ENCODE measurements at regions not wholly inside any gene's neighbourhood (a gene's known extent, or its start where the extent isn't known, plus 50 kb on each side); places are given as distances from the start of the nearest gene placed in this dataset.

GRCh38 chr1:185581020-185581419 lies 153.2 kb upstream of the HMCN1 start:
- no peak for DNase-seq (ENCODE audit: low read depth in 2 of 2)

DNA sequence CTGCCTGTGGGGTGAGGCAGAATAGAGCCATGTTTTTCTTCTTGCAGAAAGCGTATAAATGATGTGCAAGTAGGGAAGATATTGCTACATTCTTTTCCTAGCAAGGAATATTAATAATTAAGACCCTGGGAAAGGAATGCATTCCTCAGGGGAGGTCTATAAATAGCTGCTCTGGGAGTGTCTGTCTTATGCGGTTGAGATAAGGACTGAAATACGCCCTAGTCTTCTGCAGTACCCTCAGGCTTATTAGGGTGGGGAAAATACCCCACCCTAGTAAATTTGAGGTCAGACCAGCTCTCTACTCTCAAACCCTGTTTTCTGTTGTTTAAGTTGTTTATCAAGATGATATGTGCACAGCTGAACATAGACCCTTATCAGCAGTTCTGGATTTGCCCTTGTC lies 155.9 kb upstream of the HMCN1 start:
- DNase-seq (ENCODE audit: low read depth in 2 of 2), result no peak

- no peak for DNase-seq (ENCODE audit: low read depth in 2 of 2)
These were observed 159.9 kb upstream of the HMCN1 start for GRCh38 chr1:185574139-185574875.

GRCh38 chr1:185573677-185574076 lies 160.5 kb upstream of the HMCN1 start:
- DNase-seq (ENCODE audit: low read depth in 2 of 2), result no peak

DNA sequence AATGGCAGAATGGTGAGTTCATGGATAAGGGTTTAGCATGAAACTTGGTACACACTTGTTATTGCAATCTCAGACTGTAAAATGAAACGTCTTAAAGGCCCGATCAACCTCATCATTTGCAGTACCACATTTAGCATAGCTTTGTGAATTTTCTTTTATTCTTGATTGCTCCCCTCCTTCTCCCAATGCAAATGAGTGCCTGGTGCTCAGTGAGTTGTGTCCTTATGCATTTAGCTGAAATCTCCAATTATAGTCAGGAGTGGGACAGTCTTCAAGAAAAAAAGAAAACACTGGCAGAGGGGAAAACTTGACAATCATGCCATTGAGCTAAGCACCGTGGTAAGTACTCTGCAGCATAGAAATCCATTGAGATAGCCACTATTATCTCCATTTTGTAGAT lies 161.0 kb upstream of the HMCN1 start:
- no peak for DNase-seq (ENCODE audit: low read depth in 2 of 2)

GRCh38 chr1:185570962-185571361 lies 163.2 kb upstream of the HMCN1 start:
- DNase-seq (ENCODE audit: low read depth in 2 of 2), result no peak

GRCh38 chr1:185568155-185569123 lies 165.8 kb upstream of the HMCN1 start:
- DNase-seq (ENCODE audit: low read depth in 2 of 2), result no peak

DNA sequence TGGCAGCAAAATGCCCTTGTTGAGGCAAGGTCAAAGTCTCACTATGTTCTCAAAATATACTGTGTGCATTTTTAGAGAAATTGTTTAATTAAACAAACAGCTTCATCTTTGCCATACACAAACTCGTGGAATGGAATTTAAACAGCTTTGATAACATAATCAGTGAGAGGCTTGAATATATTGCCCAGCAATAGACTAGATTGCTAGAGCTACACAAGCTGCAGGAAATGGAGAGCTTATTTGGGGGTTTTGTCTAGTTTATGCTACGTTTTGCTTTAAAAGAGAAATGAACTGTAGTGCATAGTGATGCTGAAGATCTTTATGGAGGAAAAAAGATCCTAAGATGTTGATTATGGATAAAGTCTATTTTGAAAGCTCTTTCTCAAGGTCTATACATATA lies 166.8 kb upstream of the HMCN1 start:
- no peak for DNase-seq (ENCODE audit: low read depth in 2 of 2)

- DNase-seq (ENCODE audit: low read depth in 2 of 2), result no peak
These were observed 167.2 kb upstream of the HMCN1 start for GRCh38 chr1:185566995-185567394.

- DNase-seq (ENCODE audit: low read depth in 2 of 2), result no peak
These were observed 168.9 kb upstream of the HMCN1 start for GRCh38 chr1:185565302-185565701.

DNA sequence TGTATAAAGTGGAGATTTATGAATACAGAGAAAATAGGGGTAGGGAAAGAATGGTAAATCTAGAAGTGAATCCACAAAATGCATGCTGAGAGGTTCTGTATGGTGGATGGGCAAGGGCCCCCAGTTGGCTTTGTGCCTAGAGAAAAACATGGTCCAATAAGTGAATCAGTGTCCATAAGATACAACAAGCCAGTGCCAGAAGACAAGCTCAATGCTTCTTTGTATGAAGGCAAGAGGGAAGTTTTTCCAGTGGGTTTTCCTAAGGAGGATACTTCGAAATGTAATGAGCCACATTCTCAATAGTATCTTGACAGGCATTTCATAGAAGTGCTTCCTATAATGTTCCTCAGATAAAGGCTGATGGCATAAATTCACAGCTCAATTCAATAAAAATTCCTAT lies 169.4 kb upstream of the HMCN1 start:
- DNase-seq (ENCODE audit: low read depth in 2 of 2), result no peak

GRCh38 chr1:185562461-185563359 lies 171.5 kb upstream of the HMCN1 start:
- DNase-seq (ENCODE audit: low read depth in 2 of 2), result no peak

- DNase-seq (ENCODE audit: low read depth in 2 of 2), result no peak
These were observed 172.6 kb upstream of the HMCN1 start for GRCh38 chr1:185561629-185562028.

DNA sequence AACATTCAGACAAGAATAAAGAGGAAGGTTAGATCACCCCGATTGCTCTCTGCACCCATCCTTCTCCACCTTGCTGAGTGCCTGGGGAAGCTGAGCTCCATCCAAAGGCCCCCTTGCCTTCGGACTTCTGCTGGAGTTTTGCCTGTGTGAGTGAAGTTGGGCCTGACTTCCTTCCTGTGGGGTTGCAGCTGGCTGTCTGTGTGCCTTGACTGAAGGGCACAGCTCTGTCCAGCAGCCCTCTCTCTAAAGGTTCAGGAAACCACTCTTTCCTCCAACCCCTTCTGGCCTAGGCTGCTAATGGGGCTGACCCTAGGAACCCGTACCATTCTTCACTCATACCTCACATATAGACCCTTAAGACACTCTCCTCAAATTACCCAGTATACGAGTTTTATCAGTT lies 173.4 kb upstream of the HMCN1 start:
- DNase-seq (ENCODE audit: low read depth in 2 of 2), result no peak

GRCh38 chr1:185559684-185560331 lies 174.4 kb upstream of the HMCN1 start:
- DNase-seq (ENCODE audit: low read depth in 2 of 2), result no peak

GRCh38 chr1:185559151-185559550 lies 175.0 kb upstream of the HMCN1 start:
- DNase-seq (ENCODE audit: low read depth in 2 of 2), result no peak

DNA sequence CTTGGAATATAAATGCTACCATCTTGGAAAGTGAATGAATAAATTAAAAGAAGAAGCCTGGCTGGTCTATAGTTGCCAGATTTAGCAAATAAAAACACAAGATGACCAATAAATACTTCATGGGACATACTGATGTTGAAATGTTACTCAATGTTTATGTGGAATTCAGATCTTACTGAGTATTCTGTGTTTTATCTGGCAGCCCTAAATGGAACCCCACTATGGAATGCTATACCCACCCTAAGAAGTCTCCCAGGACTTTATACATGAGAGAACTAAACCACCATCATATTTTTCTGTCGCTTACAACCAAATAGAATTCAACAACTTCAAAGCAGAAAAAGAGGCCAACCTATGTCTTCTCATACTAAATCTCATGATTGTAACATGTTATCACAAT lies 177.6 kb upstream of the HMCN1 start:
- DNase-seq (ENCODE audit: low read depth in 2 of 2), result no peak

GRCh38 chr1:185555743-185556142 lies 178.4 kb upstream of the HMCN1 start:
- DNase-seq (ENCODE audit: low read depth in 2 of 2), result no peak

DNA sequence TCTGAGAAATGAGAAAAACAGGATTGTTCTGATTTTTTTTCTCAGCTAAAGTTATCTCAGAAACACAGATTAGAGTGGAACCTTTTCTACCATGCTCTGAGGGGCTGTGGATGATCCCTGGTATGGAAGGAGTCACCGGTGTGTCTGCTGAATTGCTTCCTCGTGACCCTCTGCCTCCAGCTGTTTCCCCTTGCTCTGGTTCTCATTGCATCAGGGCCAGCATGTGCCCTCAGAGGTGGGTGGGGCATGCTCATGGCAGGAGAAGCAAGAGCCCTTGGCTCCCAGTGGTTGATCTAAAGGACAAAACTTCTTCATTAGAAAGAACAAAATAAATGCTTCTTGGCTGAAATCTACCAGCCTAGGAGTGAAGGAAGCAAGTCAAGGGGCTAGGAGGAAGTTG lies 183.2 kb upstream of the HMCN1 start:
- no peak for DNase-seq (ENCODE audit: low read depth in 2 of 2)

- DNase-seq (ENCODE audit: low read depth in 2 of 2), result no peak
These were observed 184.3 kb upstream of the HMCN1 start for GRCh38 chr1:185549906-185550305.

DNA sequence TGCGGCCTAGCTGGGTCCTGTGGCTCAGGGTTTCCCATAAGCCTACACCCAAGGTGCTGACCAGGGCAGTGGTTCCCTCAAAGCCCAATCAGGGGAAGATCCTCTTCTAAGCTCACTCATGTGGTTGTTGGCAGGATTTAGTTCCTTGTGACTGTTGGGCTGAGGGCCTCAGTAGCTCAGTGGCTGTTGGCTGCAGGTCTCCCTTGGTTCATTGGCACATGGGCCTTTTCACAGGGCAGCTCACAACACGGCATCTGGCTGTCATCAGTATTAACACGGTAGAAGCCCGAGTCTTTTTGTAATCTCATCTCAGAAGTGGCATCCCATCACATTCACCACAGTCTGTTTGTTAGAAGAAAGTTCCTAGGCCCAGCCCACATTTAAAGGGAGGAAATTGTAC lies 188.2 kb upstream of the HMCN1 start:
- DNase-seq (ENCODE audit: low read depth in 2 of 2), result no peak

Measured in stimulated activated CD4-positive, alpha-beta T cell treated with anti-CD3 and anti-CD28 coated beads, Interleukin-1b, Interleukin-23, amount 100 ng/mL, for 1 hour (primary cell).